ENCODE measurements at regions not wholly inside any gene's neighbourhood (a gene's known extent, or its start where the extent isn't known, plus 50 kb on each side); places are given as distances from the start of the nearest gene placed in this dataset.

DNA sequence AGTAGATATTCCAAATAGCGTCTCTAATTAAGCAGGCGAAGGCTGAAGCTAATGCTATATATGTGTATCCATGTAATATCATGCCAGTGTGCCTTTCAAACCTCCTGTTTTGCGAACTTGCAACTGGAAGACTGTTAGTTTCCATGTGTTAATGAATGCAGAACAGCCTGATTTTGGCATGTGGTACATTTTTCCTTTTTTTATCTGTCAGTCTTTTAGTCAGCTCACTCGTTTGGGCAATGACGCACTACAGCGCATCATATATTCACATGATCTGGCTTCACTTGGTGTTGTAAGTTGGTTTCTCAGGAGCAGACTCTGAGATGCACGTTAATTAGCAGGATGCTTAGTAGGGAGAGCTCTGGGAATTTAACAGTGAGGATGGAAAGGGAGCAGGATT, 210.4 kb upstream of the CA10 start (continued):
- TF ChIP-seq, protein P1, sequence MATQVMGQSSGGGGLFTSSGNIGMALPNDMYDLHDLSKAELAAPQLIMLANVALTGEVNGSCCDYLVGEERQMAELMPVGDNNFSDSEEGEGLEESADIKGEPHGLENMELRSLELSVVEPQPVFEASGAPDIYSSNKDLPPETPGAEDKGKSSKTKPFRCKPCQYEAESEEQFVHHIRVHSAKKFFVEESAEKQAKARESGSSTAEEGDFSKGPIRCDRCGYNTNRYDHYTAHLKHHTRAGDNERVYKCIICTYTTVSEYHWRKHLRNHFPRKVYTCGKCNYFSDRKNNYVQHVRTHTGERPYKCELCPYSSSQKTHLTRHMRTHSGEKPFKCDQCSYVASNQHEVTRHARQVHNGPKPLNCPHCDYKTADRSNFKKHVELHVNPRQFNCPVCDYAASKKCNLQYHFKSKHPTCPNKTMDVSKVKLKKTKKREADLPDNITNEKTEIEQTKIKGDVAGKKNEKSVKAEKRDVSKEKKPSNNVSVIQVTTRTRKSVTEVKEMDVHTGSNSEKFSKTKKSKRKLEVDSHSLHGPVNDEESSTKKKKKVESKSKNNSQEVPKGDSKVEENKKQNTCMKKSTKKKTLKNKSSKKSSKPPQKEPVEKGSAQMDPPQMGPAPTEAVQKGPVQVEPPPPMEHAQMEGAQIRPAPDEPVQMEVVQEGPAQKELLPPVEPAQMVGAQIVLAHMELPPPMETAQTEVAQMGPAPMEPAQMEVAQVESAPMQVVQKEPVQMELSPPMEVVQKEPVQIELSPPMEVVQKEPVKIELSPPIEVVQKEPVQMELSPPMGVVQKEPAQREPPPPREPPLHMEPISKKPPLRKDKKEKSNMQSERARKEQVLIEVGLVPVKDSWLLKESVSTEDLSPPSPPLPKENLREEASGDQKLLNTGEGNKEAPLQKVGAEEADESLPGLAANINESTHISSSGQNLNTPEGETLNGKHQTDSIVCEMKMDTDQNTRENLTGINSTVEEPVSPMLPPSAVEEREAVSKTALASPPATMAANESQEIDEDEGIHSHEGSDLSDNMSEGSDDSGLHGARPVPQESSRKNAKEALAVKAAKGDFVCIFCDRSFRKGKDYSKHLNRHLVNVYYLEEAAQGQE (IDR thresholded peaks at IDR 0.05; ENCODE audit: unreplicated experiment): no peak
- no peak for TF ChIP-seq EZH2phosphoT487 (IDR thresholded peaks at IDR 0.05; ENCODE audit: unreplicated experiment)
- TF ChIP-seq CREB1 (CRISPR knock-in tag; IDR thresholded peaks at IDR 0.05; ENCODE audit: low read depth): no peak
- TF ChIP-seq ZNF331 (CRISPR knock-in tag; IDR thresholded peaks at IDR 0.05; ENCODE audit: low read depth): no peak

DNA sequence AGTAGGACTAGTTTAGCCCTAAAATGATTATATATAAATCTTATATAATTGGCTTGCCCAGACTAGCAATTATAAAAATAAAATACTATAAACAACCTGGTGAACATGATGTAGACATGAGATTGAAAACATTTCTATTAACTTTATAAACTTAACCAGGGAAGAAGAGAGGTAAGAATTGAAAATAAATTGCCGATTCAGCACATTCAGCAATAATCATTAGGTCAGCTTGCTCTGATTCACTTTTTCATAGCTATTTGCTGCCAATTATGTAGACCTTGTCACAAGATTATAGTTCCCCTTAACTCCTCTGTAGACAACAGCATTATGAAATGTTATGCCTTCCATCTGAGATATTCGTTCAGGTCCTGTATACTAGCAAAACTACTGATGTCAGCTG, 199.3 kb upstream of the CA10 start:
- ATAC-seq: no peak
- H3K36me3 Mint-ChIP-seq (ENCODE audit: low read depth): no peaks in the 10 kb centered on the region
- no peaks in the 10 kb centered on the region for H3K27me3 ChIP-seq (ENCODE audit: insufficient read depth)

DNA sequence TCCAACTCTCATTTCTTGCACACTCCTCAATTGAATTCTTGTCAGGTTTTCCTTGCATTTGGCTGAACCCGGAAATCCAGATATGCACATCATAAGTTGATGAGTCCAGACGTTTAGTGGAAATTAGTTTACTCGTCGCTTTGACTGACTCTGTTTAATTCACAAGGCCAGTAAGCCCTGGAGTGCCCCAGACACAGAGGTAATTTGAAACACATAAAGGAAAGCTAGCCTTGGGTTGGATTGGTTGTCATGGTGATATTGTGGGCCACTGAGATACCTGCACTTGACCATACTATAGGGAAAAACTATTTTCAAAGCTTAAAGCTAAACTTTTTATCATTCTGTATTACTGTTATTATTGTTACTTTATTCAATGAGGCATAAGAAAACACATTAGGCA, 178.3 kb upstream of the CA10 start:
- peaks cover 15% of the 10 kb centered on the region; the same call in 2 of the 3 replicates for H3K9me3 Mint-ChIP-seq
- no peaks in the 10 kb centered on the region for H3K27me3 Mint-ChIP-seq (ENCODE audit: insufficient read depth, low read depth, poor library complexity)
- DNase-seq (ENCODE audit: low spot score) (no peak), ATAC-seq (no peak)
- no peaks in the 10 kb centered on the region for H3K36me3 Mint-ChIP-seq (ENCODE audit: low read depth)
- H3K4me1 Mint-ChIP-seq: no peaks in the 10 kb centered on the region
- Histone ChIP-seq H3F3A (replicated peaks; ENCODE audit: low read depth) (no peaks in the 10 kb centered on the region), H2AFZ (no peak overlapping the region), H3K27me3 (ENCODE audit: insufficient read depth) (no peaks in the 10 kb centered on the region), H3K79me2 (replicated peaks; ENCODE audit: insufficient read depth) (no peaks in the 10 kb centered on the region), H3K4me1 (ENCODE audit: insufficient read depth) (no peaks in the 10 kb centered on the region), H3K4me2 (no peak overlapping the region), H3K4me3 (no peak overlapping the region), H3K36me3 (ENCODE audit: insufficient read depth) (no peaks in the 10 kb centered on the region), H3K9me2 (ENCODE audit: insufficient read depth) (no peaks in the 10 kb centered on the region), H3K27ac (ENCODE audit: low read depth) (no peak overlapping the region), H4K20me1 (replicated peaks; ENCODE audit: insufficient read depth) (no peaks in the 10 kb centered on the region)
- no peak overlapping the region for H3K27ac Mint-ChIP-seq
- no peak overlapping the region for H3K4me3 Mint-ChIP-seq
- TF ChIP-seq STAT1 (IDR thresholded peaks at IDR 0.05; ENCODE audit: unreplicated experiment) (no peak), JUNB (IDR thresholded peaks at IDR 0.05; ENCODE audit: unreplicated experiment) (no peak)
- TF ChIP-seq, protein P1 (IDR thresholded peaks at IDR 0.05; ENCODE audit: unreplicated experiment): no peak

More for the DNA sequence above, 199.3 kb upstream of the CA10 start:
- H3K27me3 Mint-ChIP-seq (ENCODE audit: insufficient read depth, low read depth, poor library complexity): no peaks in the 10 kb centered on the region
- H3K4me3 ChIP-seq: no peak overlapping the region
- TF ChIP-seq CREB1 (CRISPR knock-in tag; IDR thresholded peaks at IDR 0.05; ENCODE audit: low read depth) (no peak), ZNF114 (CRISPR knock-in tag; IDR thresholded peaks at IDR 0.05) (no peak), POLR2AphosphoS5 (IDR thresholded peaks at IDR 0.05; ENCODE audit: low read depth) (no peak), JUNB (IDR thresholded peaks at IDR 0.05; ENCODE audit: unreplicated experiment) (no peak)
- TF ChIP-seq, protein P2, sequence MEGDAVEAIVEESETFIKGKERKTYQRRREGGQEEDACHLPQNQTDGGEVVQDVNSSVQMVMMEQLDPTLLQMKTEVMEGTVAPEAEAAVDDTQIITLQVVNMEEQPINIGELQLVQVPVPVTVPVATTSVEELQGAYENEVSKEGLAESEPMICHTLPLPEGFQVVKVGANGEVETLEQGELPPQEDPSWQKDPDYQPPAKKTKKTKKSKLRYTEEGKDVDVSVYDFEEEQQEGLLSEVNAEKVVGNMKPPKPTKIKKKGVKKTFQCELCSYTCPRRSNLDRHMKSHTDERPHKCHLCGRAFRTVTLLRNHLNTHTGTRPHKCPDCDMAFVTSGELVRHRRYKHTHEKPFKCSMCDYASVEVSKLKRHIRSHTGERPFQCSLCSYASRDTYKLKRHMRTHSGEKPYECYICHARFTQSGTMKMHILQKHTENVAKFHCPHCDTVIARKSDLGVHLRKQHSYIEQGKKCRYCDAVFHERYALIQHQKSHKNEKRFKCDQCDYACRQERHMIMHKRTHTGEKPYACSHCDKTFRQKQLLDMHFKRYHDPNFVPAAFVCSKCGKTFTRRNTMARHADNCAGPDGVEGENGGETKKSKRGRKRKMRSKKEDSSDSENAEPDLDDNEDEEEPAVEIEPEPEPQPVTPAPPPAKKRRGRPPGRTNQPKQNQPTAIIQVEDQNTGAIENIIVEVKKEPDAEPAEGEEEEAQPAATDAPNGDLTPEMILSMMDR (conservative IDR thresholded peaks at IDR 0.05; ENCODE audit: low read depth in 2 of 2): no peak
- H4K20me1 ChIP-seq (replicated peaks; ENCODE audit: insufficient read depth): no peaks in the 10 kb centered on the region
- H3K4me2 ChIP-seq: no peak overlapping the region
- H3F3A ChIP-seq (replicated peaks; ENCODE audit: low read depth): no peaks in the 10 kb centered on the region
- H2AFZ ChIP-seq: no peak overlapping the region
- no peaks in the 10 kb centered on the region for H3K9me2 ChIP-seq (ENCODE audit: insufficient read depth)
- H3K4me1 ChIP-seq (ENCODE audit: insufficient read depth): no peaks in the 10 kb centered on the region
- peaks cover 16% of the 10 kb centered on the region for H3K9me3 Mint-ChIP-seq
- no peak overlapping the region for H3K27ac Mint-ChIP-seq
- DNase-seq (ENCODE audit: low spot score): no peak
- H3K36me3 ChIP-seq (ENCODE audit: insufficient read depth): no peaks in the 10 kb centered on the region
- no peaks in the 10 kb centered on the region for H3K79me2 ChIP-seq (replicated peaks; ENCODE audit: insufficient read depth)
- no peak overlapping the region for H3K27ac ChIP-seq (ENCODE audit: low read depth)
- no peak overlapping the region for H3K4me3 Mint-ChIP-seq
- no peaks in the 10 kb centered on the region for H3K4me1 Mint-ChIP-seq

Measured in GM23338 (cell line).